SK-N-SH treated with all-trans-retinoic acid at 6 μM for 48 hours (cell line): ENCODE measurements at regions not wholly inside any gene's neighbourhood (a gene's known extent, or its start where the extent isn't known, plus 50 kb on each side); places are given as distances from the start of the nearest gene placed in this dataset.

ENCODE experiments used
- ATAC-seq: fragments of 200-7000 bp; cut with Tn5 transposase; 3 replicates; pipeline ENCODE4 v1.9.1; 2020; ENCODE audit warnings: mild to moderate bottlenecking, moderate library complexity
- ARNTL ChIP-seq: fragments of 450-650 bp; formaldehyde crosslinking; IDR thresholded peaks from 2 replicates; pipeline ENCODE4 v1.5.0; 2020; ENCODE audit warnings: low read depth, mild to moderate bottlenecking, moderate library complexity, borderline replicate concordance
- BACH2 ChIP-seq: fragments of 250-450 bp; sonication (Bioruptor Pico); IDR thresholded peaks from 2 replicates; pipeline ENCODE4 v1.9.0; 2021; ENCODE audit warnings: mild to moderate bottlenecking, borderline replicate concordance
- CSDC2 ChIP-seq: fragments of 250-450 bp; sonication (Bioruptor Pico); IDR thresholded peaks from 2 replicates; pipeline ENCODE4 v1.5.0; 2020; ENCODE audit warnings: mild to moderate bottlenecking, moderate library complexity
- ESRRG ChIP-seq: fragments of 250-450 bp; sonication (Bioruptor Pico); IDR thresholded peaks from 2 replicates; pipeline ENCODE4 v1.6.1; 2021; ENCODE audit warnings: mild to moderate bottlenecking
- GLIS3 ChIP-seq: fragments of 250-450 bp; sonication (Bioruptor Pico); IDR thresholded peaks from 2 replicates; pipeline ENCODE4 v1.5.0; 2020; ENCODE audit warnings: mild to moderate bottlenecking, moderate library complexity
- ISL1 ChIP-seq: fragments of 250-450 bp; sonication (Bioruptor Pico); IDR thresholded peaks from 2 replicates; pipeline ENCODE4 v2.1.2; 2022; ENCODE audit warnings: mild to moderate bottlenecking, moderate library complexity
- OSR1 ChIP-seq: fragments of 250-450 bp; sonication (Bioruptor Pico); IDR thresholded peaks from 2 replicates; pipeline ENCODE4 v1.8.0; 2022; ENCODE audit warnings: moderate library complexity, mild to moderate bottlenecking, inconsistent platforms
- PPARA ChIP-seq: fragments of 250-450 bp; sonication (Bioruptor Pico); IDR thresholded peaks from 2 replicates; pipeline ENCODE4 v1.5.0; 2020; ENCODE audit warnings: mild to moderate bottlenecking, borderline replicate concordance
- RARB ChIP-seq: fragments of 250-450 bp; sonication (Bioruptor Pico); IDR thresholded peaks from 2 replicates; pipeline ENCODE4 v1.8.0; 2021; ENCODE audit warnings: mild to moderate bottlenecking, moderate library complexity
- SNAI2 ChIP-seq: fragments of 250-450 bp; sonication (Bioruptor Pico); IDR thresholded peaks from 2 replicates; pipeline ENCODE4 v1.5.0; 2020; ENCODE audit warnings: mild to moderate bottlenecking, moderate library complexity
- TCF4 ChIP-seq: fragments of 250-450 bp; sonication (Bioruptor Pico); IDR thresholded peaks from 2 replicates; pipeline ENCODE4 v1.8.0; 2021; ENCODE audit warnings: mild to moderate bottlenecking, moderate library complexity, borderline replicate concordance
- TOX ChIP-seq: fragments of 250-450 bp; sonication (Bioruptor Pico); IDR thresholded peaks from 2 replicates; pipeline ENCODE4 v1.8.0; 2021; ENCODE audit warnings: mild to moderate bottlenecking, moderate library complexity, borderline replicate concordance
- ZC3H10 ChIP-seq: fragments of 250-450 bp; sonication (Bioruptor Pico); IDR thresholded peaks from 2 replicates; pipeline ENCODE4 v1.5.1; 2021; ENCODE audit warnings: mild to moderate bottlenecking, moderate library complexity
- ZFP3 ChIP-seq: fragments of 250-450 bp; sonication (Bioruptor Pico); IDR thresholded peaks from 2 replicates; pipeline ENCODE4 v1.5.0; 2020; ENCODE audit warnings: mild to moderate bottlenecking, moderate library complexity
- ZFP30 ChIP-seq: fragments of 450-650 bp; formaldehyde crosslinking; IDR thresholded peaks from 2 replicates; pipeline ENCODE4 v1.5.0; 2022; ENCODE audit warnings: mild to moderate bottlenecking, moderate library complexity
- ZNF565 ChIP-seq: fragments of 450-650 bp; formaldehyde crosslinking; conservative IDR thresholded peaks from 2 replicates; pipeline ENCODE4 v1.5.0; 2020; ENCODE audit warnings: low read depth, mild to moderate bottlenecking, moderate library complexity
- ZNF70 ChIP-seq: fragments of 450-650 bp; formaldehyde crosslinking; IDR thresholded peaks from 2 replicates; pipeline ENCODE4 v1.5.0; 2020; ENCODE audit warnings: mild to moderate bottlenecking, moderate library complexity
- TF ChIP-seq, protein P1 (sequence below): fragments of 250-450 bp; sonication (Bioruptor Pico); IDR thresholded peaks from 2 replicates; pipeline ENCODE4 v1.8.0; 2020; ENCODE audit warnings: mild to moderate bottlenecking, moderate library complexity, borderline replicate concordance
- TF ChIP-seq, protein P2 (sequence below): fragments of 250-450 bp; sonication (Bioruptor Pico); IDR thresholded peaks from 2 replicates; pipeline ENCODE4 v1.5.0; 2020; ENCODE audit warnings: mild to moderate bottlenecking, moderate library complexity
- TF ChIP-seq, protein P3 (sequence below): fragments of 250-450 bp; sonication (Bioruptor Pico); IDR thresholded peaks from 2 replicates; pipeline ENCODE4 v1.5.1; 2021; ENCODE audit warnings: mild to moderate bottlenecking, moderate library complexity
- TF ChIP-seq, protein P4 (sequence below): fragments of 250-450 bp; sonication (Bioruptor Pico); IDR thresholded peaks from 2 replicates; pipeline ENCODE4 v1.8.0; 2021; ENCODE audit warnings: low read depth, mild to moderate bottlenecking, moderate library complexity, borderline replicate concordance

DNA sequence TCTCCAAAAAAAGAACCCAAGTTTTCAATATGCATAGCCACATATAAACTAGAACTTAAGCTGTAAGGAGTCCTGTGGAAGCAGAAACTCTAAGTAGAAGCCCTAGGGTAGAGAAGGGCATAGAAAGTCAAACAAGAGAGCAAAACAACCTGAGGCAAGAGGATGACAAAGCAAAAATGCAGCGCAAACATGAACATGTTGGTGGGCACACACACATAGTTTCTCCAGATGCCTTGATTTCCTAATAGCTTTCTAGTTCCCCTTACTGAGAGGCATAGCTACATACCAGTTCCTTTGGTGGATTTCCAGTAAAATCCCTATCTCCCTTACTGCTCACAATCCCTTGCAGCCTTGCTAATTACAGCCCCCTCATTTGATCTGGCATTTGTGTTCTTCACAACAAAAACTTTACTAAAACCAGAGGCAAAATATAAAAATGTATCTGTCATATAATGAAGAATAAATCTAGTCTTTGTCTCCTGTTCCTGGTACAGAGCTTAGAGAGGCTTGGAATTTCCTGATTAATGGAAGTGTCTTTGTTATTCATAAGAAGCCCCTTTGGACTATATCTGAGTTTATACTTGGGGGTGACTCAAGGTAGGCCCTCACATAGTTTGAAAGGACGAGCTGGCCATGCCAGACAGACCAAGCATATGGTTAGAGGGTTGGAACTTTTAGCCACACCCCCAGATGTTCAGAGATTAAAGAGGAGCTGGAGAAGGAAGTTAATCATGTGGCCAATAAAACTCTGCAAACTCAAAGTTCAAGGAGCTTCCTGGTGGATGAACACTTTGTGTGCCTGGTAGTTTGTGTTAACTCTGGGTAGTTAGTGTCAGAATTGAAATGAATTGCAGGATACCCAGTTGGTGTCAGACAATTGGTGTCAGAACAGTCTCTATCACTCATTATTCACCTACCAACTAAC is 52.7 kb upstream of the ZCCHC13 start:
- no peak for TF ChIP-seq SNAI2 (CRISPR knock-in tag)
- TF ChIP-seq CSDC2 (CRISPR knock-in tag): no peak
- no peak for TF ChIP-seq ZFP3 (CRISPR knock-in tag)
- no peak for TF ChIP-seq ZFP30 (CRISPR knock-in tag)
- TF ChIP-seq, protein P1, sequence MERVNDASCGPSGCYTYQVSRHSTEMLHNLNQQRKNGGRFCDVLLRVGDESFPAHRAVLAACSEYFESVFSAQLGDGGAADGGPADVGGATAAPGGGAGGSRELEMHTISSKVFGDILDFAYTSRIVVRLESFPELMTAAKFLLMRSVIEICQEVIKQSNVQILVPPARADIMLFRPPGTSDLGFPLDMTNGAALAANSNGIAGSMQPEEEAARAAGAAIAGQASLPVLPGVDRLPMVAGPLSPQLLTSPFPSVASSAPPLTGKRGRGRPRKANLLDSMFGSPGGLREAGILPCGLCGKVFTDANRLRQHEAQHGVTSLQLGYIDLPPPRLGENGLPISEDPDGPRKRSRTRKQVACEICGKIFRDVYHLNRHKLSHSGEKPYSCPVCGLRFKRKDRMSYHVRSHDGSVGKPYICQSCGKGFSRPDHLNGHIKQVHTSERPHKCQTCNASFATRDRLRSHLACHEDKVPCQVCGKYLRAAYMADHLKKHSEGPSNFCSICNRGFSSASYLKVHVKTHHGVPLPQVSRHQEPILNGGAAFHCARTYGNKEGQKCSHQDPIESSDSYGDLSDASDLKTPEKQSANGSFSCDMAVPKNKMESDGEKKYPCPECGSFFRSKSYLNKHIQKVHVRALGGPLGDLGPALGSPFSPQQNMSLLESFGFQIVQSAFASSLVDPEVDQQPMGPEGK (CRISPR knock-in tag): no peak
- no peak for TF ChIP-seq BACH2
- TF ChIP-seq ISL1 (CRISPR knock-in tag): no peak
- no peak for TF ChIP-seq TOX (CRISPR knock-in tag)
- no peak for TF ChIP-seq ZNF70 (CRISPR knock-in tag)
- no peak for TF ChIP-seq GLIS3 (CRISPR knock-in tag)
- no peak for TF ChIP-seq ARNTL (CRISPR knock-in tag)
- ATAC-seq: no peak; the same call in 2 of the 3 replicates

DNA sequence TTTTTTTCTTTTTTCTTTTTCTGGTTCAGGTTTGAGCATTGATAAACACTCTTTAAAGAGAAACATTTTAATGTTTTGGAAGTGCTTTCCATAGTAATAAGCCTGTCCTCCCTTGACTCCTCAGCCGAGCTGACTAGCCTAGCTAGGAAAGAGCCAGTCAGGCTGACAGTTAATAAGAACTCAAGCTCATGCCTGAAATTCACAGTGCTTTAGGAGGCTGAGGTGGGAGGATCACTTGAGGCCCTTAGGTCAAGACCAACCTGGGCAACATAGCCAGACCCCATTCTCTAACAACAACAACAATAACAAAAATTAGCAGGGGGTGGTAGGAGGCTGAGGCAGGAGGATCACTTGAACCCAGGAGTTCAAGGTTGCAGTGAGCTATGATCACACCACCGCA is 53.4 kb upstream of the ZCCHC13 start:
- TF ChIP-seq, protein P2, sequence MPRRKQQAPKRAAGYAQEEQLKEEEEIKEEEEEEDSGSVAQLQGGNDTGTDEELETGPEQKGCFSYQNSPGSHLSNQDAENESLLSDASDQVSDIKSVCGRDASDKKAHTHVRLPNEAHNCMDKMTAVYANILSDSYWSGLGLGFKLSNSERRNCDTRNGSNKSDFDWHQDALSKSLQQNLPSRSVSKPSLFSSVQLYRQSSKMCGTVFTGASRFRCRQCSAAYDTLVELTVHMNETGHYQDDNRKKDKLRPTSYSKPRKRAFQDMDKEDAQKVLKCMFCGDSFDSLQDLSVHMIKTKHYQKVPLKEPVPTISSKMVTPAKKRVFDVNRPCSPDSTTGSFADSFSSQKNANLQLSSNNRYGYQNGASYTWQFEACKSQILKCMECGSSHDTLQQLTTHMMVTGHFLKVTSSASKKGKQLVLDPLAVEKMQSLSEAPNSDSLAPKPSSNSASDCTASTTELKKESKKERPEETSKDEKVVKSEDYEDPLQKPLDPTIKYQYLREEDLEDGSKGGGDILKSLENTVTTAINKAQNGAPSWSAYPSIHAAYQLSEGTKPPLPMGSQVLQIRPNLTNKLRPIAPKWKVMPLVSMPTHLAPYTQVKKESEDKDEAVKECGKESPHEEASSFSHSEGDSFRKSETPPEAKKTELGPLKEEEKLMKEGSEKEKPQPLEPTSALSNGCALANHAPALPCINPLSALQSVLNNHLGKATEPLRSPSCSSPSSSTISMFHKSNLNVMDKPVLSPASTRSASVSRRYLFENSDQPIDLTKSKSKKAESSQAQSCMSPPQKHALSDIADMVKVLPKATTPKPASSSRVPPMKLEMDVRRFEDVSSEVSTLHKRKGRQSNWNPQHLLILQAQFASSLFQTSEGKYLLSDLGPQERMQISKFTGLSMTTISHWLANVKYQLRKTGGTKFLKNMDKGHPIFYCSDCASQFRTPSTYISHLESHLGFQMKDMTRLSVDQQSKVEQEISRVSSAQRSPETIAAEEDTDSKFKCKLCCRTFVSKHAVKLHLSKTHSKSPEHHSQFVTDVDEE (CRISPR knock-in tag): no peak
- no peak for TF ChIP-seq CSDC2 (CRISPR knock-in tag)
- TF ChIP-seq ZNF565 (CRISPR knock-in tag): no peak
- no peak for TF ChIP-seq TCF4 (CRISPR knock-in tag)
- TF ChIP-seq ESRRG (CRISPR knock-in tag): no peak
- no peak for TF ChIP-seq PPARA (CRISPR knock-in tag)
- TF ChIP-seq GLIS3 (CRISPR knock-in tag): no peak
- TF ChIP-seq, protein P1 (CRISPR knock-in tag): no peak
- no peak for TF ChIP-seq ARNTL (CRISPR knock-in tag)
- TF ChIP-seq SNAI2 (CRISPR knock-in tag): no peak
- no peak for TF ChIP-seq RARB (CRISPR knock-in tag)
- no peak for TF ChIP-seq ZFP30 (CRISPR knock-in tag)
- no peak for TF ChIP-seq ZFP3 (CRISPR knock-in tag)
- no peak for TF ChIP-seq ZNF70 (CRISPR knock-in tag)
- TF ChIP-seq, protein P3, sequence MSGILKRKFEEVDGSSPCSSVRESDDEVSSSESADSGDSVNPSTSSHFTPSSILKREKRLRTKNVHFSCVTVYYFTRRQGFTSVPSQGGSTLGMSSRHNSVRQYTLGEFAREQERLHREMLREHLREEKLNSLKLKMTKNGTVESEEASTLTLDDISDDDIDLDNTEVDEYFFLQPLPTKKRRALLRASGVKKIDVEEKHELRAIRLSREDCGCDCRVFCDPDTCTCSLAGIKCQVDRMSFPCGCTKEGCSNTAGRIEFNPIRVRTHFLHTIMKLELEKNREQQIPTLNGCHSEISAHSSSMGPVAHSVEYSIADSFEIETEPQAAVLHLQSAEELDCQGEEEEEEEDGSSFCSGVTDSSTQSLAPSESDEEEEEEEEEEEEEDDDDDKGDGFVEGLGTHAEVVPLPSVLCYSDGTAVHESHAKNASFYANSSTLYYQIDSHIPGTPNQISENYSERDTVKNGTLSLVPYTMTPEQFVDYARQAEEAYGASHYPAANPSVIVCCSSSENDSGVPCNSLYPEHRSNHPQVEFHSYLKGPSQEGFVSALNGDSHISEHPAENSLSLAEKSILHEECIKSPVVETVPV (CRISPR knock-in tag): no peak
- no peak for TF ChIP-seq OSR1 (CRISPR knock-in tag)
- TF ChIP-seq TOX (CRISPR knock-in tag): no peak
- TF ChIP-seq ZC3H10 (CRISPR knock-in tag): no peak
- TF ChIP-seq, protein P4, sequence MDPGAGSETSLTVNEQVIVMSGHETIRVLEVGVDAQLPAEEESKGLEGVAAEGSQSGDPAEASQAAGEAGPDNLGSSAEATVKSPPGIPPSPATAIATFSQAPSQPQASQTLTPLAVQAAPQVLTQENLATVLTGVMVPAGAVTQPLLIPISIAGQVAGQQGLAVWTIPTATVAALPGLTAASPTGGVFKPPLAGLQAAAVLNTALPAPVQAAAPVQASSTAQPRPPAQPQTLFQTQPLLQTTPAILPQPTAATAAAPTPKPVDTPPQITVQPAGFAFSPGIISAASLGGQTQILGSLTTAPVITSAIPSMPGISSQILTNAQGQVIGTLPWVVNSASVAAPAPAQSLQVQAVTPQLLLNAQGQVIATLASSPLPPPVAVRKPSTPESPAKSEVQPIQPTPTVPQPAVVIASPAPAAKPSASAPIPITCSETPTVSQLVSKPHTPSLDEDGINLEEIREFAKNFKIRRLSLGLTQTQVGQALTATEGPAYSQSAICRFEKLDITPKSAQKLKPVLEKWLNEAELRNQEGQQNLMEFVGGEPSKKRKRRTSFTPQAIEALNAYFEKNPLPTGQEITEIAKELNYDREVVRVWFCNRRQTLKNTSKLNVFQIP (CRISPR knock-in tag): no peak
- ATAC-seq: no peak
